Mesendoderm (in vitro differentiated cells): ENCODE measurements at regions not wholly inside any gene's neighbourhood (a gene's known extent, or its start where the extent isn't known, plus 50 kb on each side); places are given as distances from the start of the nearest gene placed in this dataset.

Source experiments
- DNase-seq: peaks from one replicate; pipeline ENCODE4 v3.0.0; 2013
- H2AK5ac ChIP-seq: 2 replicates; pipeline ENCODE4 v1.6.1; 2013; ENCODE audit warnings: low read length, inconsistent platforms
- H2BK120ac ChIP-seq: 2 replicates; pipeline ENCODE4 v1.6.1; 2013; ENCODE audit warnings: low read depth, mild to moderate bottlenecking, low read length, moderate library complexity, mixed read lengths
- H2BK15ac ChIP-seq: replicated peaks from 2 replicates; pipeline ENCODE4 v1.6.1; 2013; ENCODE audit warnings: low read depth, mild to moderate bottlenecking, moderate library complexity
- H2BK5ac ChIP-seq: 2 replicates; pipeline ENCODE4 v1.6.1; 2013; ENCODE audit warnings: low read length, inconsistent platforms
- H3K18ac ChIP-seq: 2 replicates; pipeline ENCODE4 v1.6.1; 2013; ENCODE audit warnings: mild to moderate bottlenecking, low read length, mixed read lengths
- H3K23ac ChIP-seq: one replicate; pipeline ENCODE4 v1.6.1; 2013; ENCODE audit warnings: low read length
- H3K27ac ChIP-seq: 2 replicates; pipeline ENCODE4 v1.5.1; 2013; ENCODE audit warnings: low read depth, mild to moderate bottlenecking, inconsistent platforms, low read length, moderate library complexity
- H3K27me3 ChIP-seq: 2 replicates; pipeline ENCODE4 v1.6.1; 2013; ENCODE audit warnings: low read length, control low read depth, mild to moderate bottlenecking, inconsistent platforms; ENCODE audit not compliant: insufficient read depth, poor library complexity
- H3K36me3 ChIP-seq: 2 replicates; pipeline ENCODE4 v1.6.1; 2013; ENCODE audit warnings: low read length, inconsistent platforms; ENCODE audit not compliant: control insufficient read depth, insufficient read depth
- H3K4ac ChIP-seq: one replicate; pipeline ENCODE4 v1.6.1; 2013; ENCODE audit warnings: low read depth, mild to moderate bottlenecking, low read length, moderate library complexity
- H3K4me1 ChIP-seq: 2 replicates; pipeline ENCODE4 v1.6.1; 2013; ENCODE audit warnings: low read depth, low read length, inconsistent platforms; ENCODE audit not compliant: control insufficient read depth
- H3K4me2 ChIP-seq: 2 replicates; pipeline ENCODE4 v1.6.1; 2013; ENCODE audit warnings: low read length
- H3K4me3 ChIP-seq: 2 replicates; pipeline ENCODE4 v1.5.1; 2013; ENCODE audit warnings: mild to moderate bottlenecking, low read length
- H3K56ac ChIP-seq: one replicate; pipeline ENCODE4 v1.6.1; 2013; ENCODE audit warnings: low read length
- H3K79me1 ChIP-seq: 2 replicates; pipeline ENCODE4 v1.6.1; 2013; ENCODE audit warnings: low read length, inconsistent platforms
- H3K79me2 ChIP-seq: 2 replicates; pipeline ENCODE4 v1.6.1; 2013; ENCODE audit warnings: mild to moderate bottlenecking, low read length; ENCODE audit not compliant: control insufficient read depth, insufficient read depth
- H3K9ac ChIP-seq: 2 replicates; pipeline ENCODE4 v1.6.1; 2013; ENCODE audit warnings: low read length, inconsistent platforms
- H4K5ac ChIP-seq: one replicate; pipeline ENCODE4 v1.6.1; 2013; ENCODE audit warnings: low read length
- H4K8ac ChIP-seq: one replicate; pipeline ENCODE4 v1.6.1; 2013; ENCODE audit warnings: low read depth, mild to moderate bottlenecking, control low read depth, low read length, moderate library complexity
- WGBS: extraction: QIAGEN DNeasy Blood & Tissue Kit; methylation state at CpG from one replicate; pipeline ENCODE4 v1.1.7; 2013; ENCODE audit warnings: low lambda C conversion rate, missing lambda C conversion rate; ENCODE audit not compliant: insufficient coverage; ENCODE audit errors: extremely low coverage; 5-methylcytosine and 5-hydroxymethylcytosine counted together

- H2BK120ac ChIP-seq: no peak overlapping the region
- no peak overlapping the region for H3K27ac ChIP-seq
- no peak overlapping the region for H3K4me3 ChIP-seq
- no peak overlapping the region for H3K56ac ChIP-seq
- no peak overlapping the region for H3K4me2 ChIP-seq
- no peaks in the 10 kb centered on the region for H3K79me2 ChIP-seq
- no peak overlapping the region for H3K4ac ChIP-seq
- H3K23ac ChIP-seq: no peak overlapping the region
- H4K8ac ChIP-seq: no peak overlapping the region
- no peak overlapping the region for H2AK5ac ChIP-seq
- no peak overlapping the region for H3K18ac ChIP-seq
- no peak overlapping the region for H2BK5ac ChIP-seq
- no peak overlapping the region for H4K5ac ChIP-seq
- H3K36me3 ChIP-seq: no peaks in the 10 kb centered on the region
- no peak for DNase-seq
- H3K79me1 ChIP-seq: no peaks in the 10 kb centered on the region
- no peak overlapping the region for H2BK15ac ChIP-seq
- H3K27me3 ChIP-seq: no peaks in the 10 kb centered on the region
- no peak overlapping the region for H3K9ac ChIP-seq
- no CpG with 5 or more reads among the region's 5 CpGs for WGBS
- H3K4me1 ChIP-seq: no peaks in the 10 kb centered on the region
Observed at GRCh38 chr1:198084241-198084908, 72.4 kb upstream of the NEK7 start.

GRCh38 chr1:198086051-198086745 lies 70.6 kb upstream of the NEK7 start:
- no peak overlapping the region for H2AK5ac ChIP-seq
- no peaks in the 10 kb centered on the region for H3K79me1 ChIP-seq
- no peak overlapping the region for H3K56ac ChIP-seq
- no peak overlapping the region for H3K27ac ChIP-seq
- H2BK15ac ChIP-seq: no peak overlapping the region
- H2BK5ac ChIP-seq: no peak overlapping the region
- H4K5ac ChIP-seq: no peak overlapping the region
- H2BK120ac ChIP-seq: no peak overlapping the region
- H3K4me1 ChIP-seq: no peaks in the 10 kb centered on the region
- H4K8ac ChIP-seq: no peak overlapping the region
- H3K4me3 ChIP-seq: no peak overlapping the region
- H3K4ac ChIP-seq: no peak overlapping the region
- DNase-seq: no peak
- no peak overlapping the region for H3K9ac ChIP-seq
- H3K79me2 ChIP-seq: no peaks in the 10 kb centered on the region
- H3K18ac ChIP-seq: no peak overlapping the region
- H3K4me2 ChIP-seq: no peak overlapping the region
- H3K27me3 ChIP-seq: no peaks in the 10 kb centered on the region
- H3K23ac ChIP-seq: no peak overlapping the region
- no peaks in the 10 kb centered on the region for H3K36me3 ChIP-seq
- no CpG with 5 or more reads among the region's 1 CpG for WGBS

- Histone ChIP-seq H2BK15ac (no peak overlapping the region), H3K9ac (no peak overlapping the region), H3K27me3 (no peaks in the 10 kb centered on the region), H2BK5ac (no peak overlapping the region), H4K8ac (no peak overlapping the region), H3K23ac (no peak overlapping the region), H3K4me1 (no peaks in the 10 kb centered on the region), H3K27ac (no peak overlapping the region), H3K79me1 (no peaks in the 10 kb centered on the region), H3K4me3 (no peak overlapping the region), H3K79me2 (no peaks in the 10 kb centered on the region), H3K56ac (no peak overlapping the region), H3K4me2 (no peak overlapping the region), H4K5ac (no peak overlapping the region), H2AK5ac (no peak overlapping the region), H3K18ac (no peak overlapping the region), H2BK120ac (no peak overlapping the region), H3K4ac (no peak overlapping the region), H3K36me3 (no peaks in the 10 kb centered on the region)
- WGBS: no CpG with 5 or more reads among the region's 1 CpG
- no peak for DNase-seq
Observed at GRCh38 chr1:198087831-198088230, 69.0 kb upstream of the NEK7 start.

- H3K4me2 ChIP-seq: no peak overlapping the region
- no peaks in the 10 kb centered on the region for H3K4me1 ChIP-seq
- H3K27me3 ChIP-seq: no peaks in the 10 kb centered on the region
- no peak overlapping the region for H3K27ac ChIP-seq
- H3K9ac ChIP-seq: no peak overlapping the region
- no peak overlapping the region for H2AK5ac ChIP-seq
- H4K5ac ChIP-seq: no peak overlapping the region
- no peaks in the 10 kb centered on the region for H3K79me1 ChIP-seq
- no CpG with 5 or more reads among the region's 4 CpGs for WGBS
- no peak overlapping the region for H4K8ac ChIP-seq
- H3K79me2 ChIP-seq: no peaks in the 10 kb centered on the region
- peak overlapping the region; percentile 39 for H3K56ac ChIP-seq
- no peak overlapping the region for H3K4ac ChIP-seq
- no peak overlapping the region for H2BK5ac ChIP-seq
- H3K18ac ChIP-seq: no peak overlapping the region
- no peak overlapping the region for H3K23ac ChIP-seq
- H2BK15ac ChIP-seq: peak overlapping the region; percentile 94
- no peak overlapping the region for H3K4me3 ChIP-seq
- no peak overlapping the region for H2BK120ac ChIP-seq
- DNase-seq: peak; percentile 59
- H3K36me3 ChIP-seq: no peaks in the 10 kb centered on the region
Observed at GRCh38 chr1:198088360-198089071, 68.3 kb upstream of the NEK7 start.

- Histone ChIP-seq H3K79me2 (no peaks in the 10 kb centered on the region), H3K56ac (no peak overlapping the region), H3K9ac (no peak overlapping the region), H2BK5ac (no peak overlapping the region), H2BK120ac (no peak overlapping the region), H3K27ac (no peak overlapping the region), H3K27me3 (no peaks in the 10 kb centered on the region), H3K4me1 (no peaks in the 10 kb centered on the region), H2BK15ac (no peak overlapping the region), H4K5ac (no peak overlapping the region), H2AK5ac (no peak overlapping the region), H3K23ac (no peak overlapping the region), H3K4me3 (no peak overlapping the region), H3K4me2 (no peak overlapping the region), H3K18ac (no peak overlapping the region), H3K4ac (no peak overlapping the region), H4K8ac (no peak overlapping the region), H3K79me1 (no peaks in the 10 kb centered on the region), H3K36me3 (no peaks in the 10 kb centered on the region)
- no CpG with 5 or more reads among the region's 2 CpGs for WGBS
- peak; percentile 68 for DNase-seq
Observed at GRCh38 chr1:198096390-198096789, 60.4 kb upstream of the NEK7 start.
